Stimulated activated memory B cell treated with anti-CD40 and anti-IgM and Interleukin-4, amounts not matched to agents 10 μg/mL and 1 μg/mL and 100 μg/mL, for 72 hours (primary cell): ENCODE measurements at regions not wholly inside any gene's neighbourhood (a gene's known extent, or its start where the extent isn't known, plus 50 kb on each side); places are given as distances from the start of the nearest gene placed in this dataset.
"Not testable (repeated sequence)": the region's sequence is repeated elsewhere in the genome, so short reads cannot be mapped to it uniquely, and the experiment has no call there.

Source experiments
- ATAC-seq: fragments of 150-1000 bp; cut with Tn5 transposase; 2 replicates; pipeline ENCODE4 v1.10.0; 2021
- H3K27ac Mint-ChIP-seq: one replicate; pipeline ENCODE4 v1.8.0; 2022; ENCODE audit warnings: mild to moderate bottlenecking, mixed read lengths
- H3K27me3 Mint-ChIP-seq: one replicate; pipeline ENCODE4 v1.8.0; 2022; ENCODE audit warnings: mixed read lengths
- H3K36me3 Mint-ChIP-seq: one replicate; pipeline ENCODE4 v1.8.0; 2022; ENCODE audit warnings: mixed read lengths
- H3K4me1 Mint-ChIP-seq: one replicate; pipeline ENCODE4 v1.8.0; 2022; ENCODE audit warnings: mixed read lengths
- H3K4me3 Mint-ChIP-seq: one replicate; pipeline ENCODE4 v1.8.0; 2022; ENCODE audit warnings: mild to moderate bottlenecking, moderate library complexity, mixed read lengths
- H3K9me3 Mint-ChIP-seq: one replicate; pipeline ENCODE4 v1.8.0; 2022; ENCODE audit warnings: mixed read lengths

DNA sequence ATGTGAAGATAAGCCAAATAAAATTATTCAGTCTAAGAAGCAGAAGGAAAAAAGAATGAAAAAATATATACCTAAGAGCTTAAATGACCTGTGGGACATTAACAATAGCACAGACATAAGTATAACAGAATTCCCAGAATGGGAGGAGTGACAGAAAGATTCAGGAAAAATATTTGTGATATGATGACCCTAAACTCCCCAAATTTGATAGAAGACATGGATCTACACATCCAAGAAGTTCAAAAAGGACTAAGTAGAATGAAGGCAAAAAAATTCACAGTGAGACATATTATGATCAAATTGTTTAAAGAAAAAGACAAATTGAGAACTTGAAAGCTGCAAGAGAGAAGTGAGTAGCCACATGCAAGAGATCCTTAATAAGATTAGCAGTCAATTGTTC is 211.4 kb upstream of the OR4E1 start:
- Mint-ChIP-seq H3K4me1 (no peaks in the 10 kb centered on the region), H3K27ac (no peak overlapping the region), H3K9me3 (no peaks in the 10 kb centered on the region), H3K36me3 (no peaks in the 10 kb centered on the region), H3K27me3 (peaks cover 56% of the 10 kb centered on the region), H3K4me3 (no peak overlapping the region)
- no peak for ATAC-seq

DNA sequence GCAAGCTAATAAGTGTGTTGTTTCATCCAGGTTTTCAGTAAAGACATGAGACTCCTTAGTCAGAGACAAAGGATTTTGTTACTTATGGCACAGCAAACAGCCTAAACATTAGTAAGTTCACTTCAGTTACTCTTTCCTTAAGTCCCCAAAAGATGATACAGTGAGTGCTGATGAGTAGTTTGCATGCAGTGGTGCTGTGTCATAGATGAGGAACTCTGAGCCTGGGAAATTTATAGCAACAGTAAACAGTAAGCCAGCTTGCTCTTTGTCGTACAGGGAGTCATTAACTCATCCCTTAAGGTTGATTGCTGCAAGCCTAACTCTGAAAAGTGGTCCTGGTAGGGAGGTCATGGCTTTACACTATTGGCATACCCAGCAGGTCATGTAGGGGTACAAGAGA is 208.6 kb upstream of the OR4E1 start:
- H3K36me3 Mint-ChIP-seq, result no peaks in the 10 kb centered on the region
- peaks cover 42% of the 10 kb centered on the region for H3K27me3 Mint-ChIP-seq

DNA sequence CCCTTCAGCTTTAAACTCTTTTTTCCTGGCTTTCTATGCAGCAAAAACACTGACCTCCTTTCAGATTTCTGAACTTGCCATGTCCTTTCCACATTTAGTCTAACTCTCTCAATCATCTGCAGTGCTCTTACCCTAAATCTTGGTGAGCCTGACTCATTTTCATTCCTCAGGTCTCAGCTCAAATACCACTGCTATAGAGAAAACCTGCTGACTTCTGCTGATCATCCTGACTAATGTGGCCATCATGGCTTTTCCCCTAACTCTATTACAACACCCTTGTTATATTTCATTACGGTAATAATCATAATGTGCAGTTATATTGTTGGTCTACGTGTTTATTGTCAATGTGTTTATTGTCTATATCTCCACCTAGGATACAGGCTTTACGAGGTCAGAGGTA is 207.3 kb upstream of the OR4E1 start:
- Mint-ChIP-seq H3K9me3 (no peaks in the 10 kb centered on the region), H3K36me3 (no peaks in the 10 kb centered on the region), H3K27ac (no peak overlapping the region), H3K27me3 (peaks cover 51% of the 10 kb centered on the region), H3K4me1 (no peaks in the 10 kb centered on the region), H3K4me3 (no peak overlapping the region)
- ATAC-seq, result no peak

More for the DNA sequence above, 208.6 kb upstream of the OR4E1 start:
- no peaks in the 10 kb centered on the region for H3K9me3 Mint-ChIP-seq
- H3K4me3 Mint-ChIP-seq, result no peak overlapping the region
- no peak overlapping the region for H3K27ac Mint-ChIP-seq
- H3K4me1 Mint-ChIP-seq, result no peaks in the 10 kb centered on the region
- no peak for ATAC-seq

DNA sequence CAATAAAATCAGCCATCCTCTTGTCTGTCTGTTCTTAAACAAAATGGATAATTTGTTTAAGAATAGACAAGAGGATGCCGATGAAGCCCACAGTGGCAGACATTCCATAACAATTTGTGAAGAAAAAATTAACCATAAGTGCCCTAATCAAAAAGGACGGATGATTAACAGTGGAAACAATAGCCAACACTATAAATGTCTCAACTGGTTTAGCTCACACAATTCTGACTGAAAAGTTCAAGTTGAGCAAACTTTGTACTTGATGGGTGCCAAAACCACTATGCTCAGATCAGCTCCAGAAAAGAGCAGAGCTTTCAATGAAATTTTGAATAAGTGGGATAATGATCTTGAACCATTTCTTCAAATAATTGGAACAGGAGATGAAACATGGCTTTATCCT is 202.2 kb upstream of the OR4E1 start:
- Mint-ChIP-seq H3K4me1 (no peaks in the 10 kb centered on the region), H3K27ac (no peak overlapping the region), H3K36me3 (no peaks in the 10 kb centered on the region), H3K9me3 (no peaks in the 10 kb centered on the region), H3K4me3 (no peak overlapping the region), H3K27me3 (peaks cover 42% of the 10 kb centered on the region)
- ATAC-seq, result no peak

DNA sequence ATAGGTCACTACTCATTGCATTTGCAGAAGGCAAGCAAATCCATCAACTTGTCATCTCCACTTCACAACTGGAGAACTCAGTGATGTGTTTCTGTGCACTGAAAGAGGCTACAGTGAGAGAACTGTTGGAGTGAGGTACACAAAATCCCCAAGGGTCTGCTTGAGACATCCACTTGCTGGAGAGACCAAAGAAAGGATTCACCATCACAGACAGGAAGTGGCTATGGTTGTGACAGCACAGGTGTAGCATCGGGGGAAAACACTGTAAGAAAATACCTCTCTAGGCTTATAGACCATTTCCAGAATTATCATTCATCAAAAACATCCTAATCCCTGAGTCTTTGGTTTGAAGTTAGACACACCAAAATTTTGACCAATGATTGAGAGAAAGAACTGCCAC is 201.3 kb upstream of the OR4E1 start:
- H3K4me3 Mint-ChIP-seq, result no peak overlapping the region
- ATAC-seq, result no peak

DNA sequence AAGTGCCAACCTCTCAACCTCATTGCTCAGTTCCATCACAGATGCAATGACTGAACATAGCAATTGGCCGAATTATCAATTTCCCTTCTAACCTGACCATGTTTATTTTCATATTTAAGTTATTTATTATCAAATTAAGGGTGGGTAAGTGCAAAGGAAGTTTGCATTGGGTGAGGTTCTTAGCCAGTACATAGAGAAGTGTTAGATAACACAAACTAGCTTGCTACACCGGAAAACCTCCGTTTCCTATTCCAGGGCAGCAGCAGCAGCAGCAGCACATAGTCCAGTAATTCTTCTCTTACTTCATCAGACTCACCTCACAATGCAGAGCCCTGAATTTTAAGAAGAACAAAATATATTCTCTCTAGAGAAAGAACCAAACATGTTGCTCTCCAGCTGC is 200.5 kb upstream of the OR4E1 start:
- H3K27me3 Mint-ChIP-seq, result peaks cover 47% of the 10 kb centered on the region
- no peaks in the 10 kb centered on the region for H3K4me1 Mint-ChIP-seq
- no peak overlapping the region for H3K27ac Mint-ChIP-seq
- H3K36me3 Mint-ChIP-seq, result peaks cover 6% of the 10 kb centered on the region
- ATAC-seq, result no peak
- H3K4me3 Mint-ChIP-seq, result no peak overlapping the region
- H3K9me3 Mint-ChIP-seq, result peaks cover 4% of the 10 kb centered on the region

More for the DNA sequence above, 201.3 kb upstream of the OR4E1 start:
- Mint-ChIP-seq H3K4me1 (no peaks in the 10 kb centered on the region), H3K27me3 (peaks cover 45% of the 10 kb centered on the region), H3K9me3 (peaks cover 4% of the 10 kb centered on the region), H3K27ac (no peak overlapping the region), H3K36me3 (peaks cover 5% of the 10 kb centered on the region)

DNA sequence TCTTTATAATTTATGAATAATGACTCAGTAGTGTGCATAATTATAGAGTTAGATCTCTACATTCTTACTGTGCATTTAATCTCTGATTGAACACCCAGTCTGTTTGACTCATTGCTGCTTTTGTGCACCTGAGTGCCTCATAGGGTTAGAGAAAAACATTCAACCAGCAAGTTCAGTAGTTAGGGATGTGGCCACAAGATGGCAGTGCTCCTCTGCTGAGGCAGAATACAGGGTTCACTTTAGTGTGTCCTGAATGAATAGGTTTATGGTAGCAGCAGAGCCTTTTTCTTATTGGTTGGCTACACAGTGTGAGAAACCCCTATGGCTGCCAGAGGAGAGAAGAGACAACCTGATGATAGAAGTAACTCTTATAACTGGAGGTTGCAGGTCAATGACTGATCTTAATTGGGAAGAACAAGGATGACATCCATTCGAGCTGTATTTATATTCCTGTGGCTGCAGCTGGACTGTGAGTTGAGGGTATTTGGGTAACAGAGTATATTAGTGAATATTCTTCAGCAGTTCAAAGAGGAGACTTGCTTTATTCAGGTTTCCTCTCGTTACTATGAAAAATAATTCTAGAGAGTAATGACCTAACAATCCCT is 194.9 kb upstream of the OR4E1 start:
- peak; percentile 63 for ATAC-seq
- Mint-ChIP-seq H3K9me3 (peaks cover 4% of the 10 kb centered on the region), H3K36me3 (peaks cover 6% of the 10 kb centered on the region), H3K4me3 (no peak overlapping the region), H3K27me3 (peaks cover 38% of the 10 kb centered on the region), H3K4me1 (no peaks in the 10 kb centered on the region), H3K27ac (no peak overlapping the region)

DNA sequence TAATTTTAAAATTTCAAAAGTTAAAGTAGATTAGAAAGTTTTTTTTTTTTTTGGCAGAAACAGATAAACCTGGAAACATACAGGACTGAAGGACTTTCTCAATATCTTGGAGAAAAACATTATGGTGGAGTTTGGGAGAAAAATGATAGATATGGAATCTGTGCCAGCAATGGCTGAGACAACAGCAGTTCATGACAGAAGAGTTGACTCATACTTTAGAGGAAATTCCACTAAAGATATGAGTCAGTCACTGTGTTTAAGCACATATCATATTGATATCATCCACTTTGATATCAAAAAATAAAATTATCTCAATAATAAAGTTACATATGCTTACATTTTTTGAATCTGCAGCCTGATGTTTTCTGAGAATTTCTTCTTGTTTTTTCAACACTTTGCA is 193.9 kb upstream of the OR4E1 start:
- peaks cover 4% of the 10 kb centered on the region for H3K9me3 Mint-ChIP-seq
- no peaks in the 10 kb centered on the region for H3K4me1 Mint-ChIP-seq
- peaks cover 6% of the 10 kb centered on the region for H3K36me3 Mint-ChIP-seq
- H3K4me3 Mint-ChIP-seq, result no peak overlapping the region
- no peak for ATAC-seq
- H3K27me3 Mint-ChIP-seq, result peaks cover 28% of the 10 kb centered on the region
- H3K27ac Mint-ChIP-seq, result no peak overlapping the region

DNA sequence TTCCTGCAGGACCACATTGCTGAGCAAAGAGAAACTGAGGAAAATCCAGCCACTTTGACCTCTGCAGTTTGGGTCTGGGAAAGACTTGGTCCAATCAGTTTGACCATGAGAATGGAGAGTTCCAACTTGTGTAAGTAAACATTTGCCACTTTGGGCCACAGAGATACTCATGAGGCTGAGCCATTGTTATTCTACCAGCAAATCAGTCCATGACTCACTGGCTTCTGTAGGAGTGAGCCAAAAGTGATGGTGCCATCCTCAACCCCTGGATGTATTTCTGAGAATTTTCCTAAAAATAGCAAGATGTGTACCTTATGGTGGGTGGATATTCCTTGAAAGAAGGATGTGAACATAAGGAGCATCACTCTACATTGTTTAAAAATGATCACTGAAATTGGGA is 192.9 kb upstream of the OR4E1 start:
- Mint-ChIP-seq H3K27ac (no peak overlapping the region), H3K9me3 (peaks cover 4% of the 10 kb centered on the region), H3K36me3 (peaks cover 6% of the 10 kb centered on the region), H3K27me3 (peaks cover 18% of the 10 kb centered on the region), H3K4me3 (no peak overlapping the region), H3K4me1 (no peaks in the 10 kb centered on the region)
- ATAC-seq, result no peak

DNA sequence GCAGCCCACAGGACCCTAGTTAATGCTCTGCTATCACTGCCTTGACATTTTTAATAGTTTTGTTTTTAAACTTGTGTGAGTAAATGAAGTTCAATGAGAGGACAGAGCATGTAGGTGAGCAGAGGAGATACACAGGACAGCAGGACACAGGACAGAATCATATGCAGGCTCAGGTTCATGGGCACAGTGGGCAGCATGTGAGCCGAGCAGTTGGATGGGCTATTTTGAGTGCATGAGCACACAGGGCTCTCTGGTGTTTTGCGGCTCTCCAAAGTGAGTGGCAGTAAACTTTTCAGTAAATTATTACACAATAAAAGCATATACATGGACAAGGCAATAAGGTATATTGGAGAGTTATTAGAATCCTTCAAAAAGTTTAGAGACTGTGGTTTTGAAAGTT is 189.7 kb upstream of the OR4E1 start:
- no peak overlapping the region for H3K4me3 Mint-ChIP-seq
- H3K36me3 Mint-ChIP-seq, result no peaks in the 10 kb centered on the region
- no peak for ATAC-seq
- H3K9me3 Mint-ChIP-seq, result no peaks in the 10 kb centered on the region
- no peak overlapping the region for H3K27ac Mint-ChIP-seq
- peaks cover 32% of the 10 kb centered on the region for H3K27me3 Mint-ChIP-seq
- H3K4me1 Mint-ChIP-seq, result no peaks in the 10 kb centered on the region

DNA sequence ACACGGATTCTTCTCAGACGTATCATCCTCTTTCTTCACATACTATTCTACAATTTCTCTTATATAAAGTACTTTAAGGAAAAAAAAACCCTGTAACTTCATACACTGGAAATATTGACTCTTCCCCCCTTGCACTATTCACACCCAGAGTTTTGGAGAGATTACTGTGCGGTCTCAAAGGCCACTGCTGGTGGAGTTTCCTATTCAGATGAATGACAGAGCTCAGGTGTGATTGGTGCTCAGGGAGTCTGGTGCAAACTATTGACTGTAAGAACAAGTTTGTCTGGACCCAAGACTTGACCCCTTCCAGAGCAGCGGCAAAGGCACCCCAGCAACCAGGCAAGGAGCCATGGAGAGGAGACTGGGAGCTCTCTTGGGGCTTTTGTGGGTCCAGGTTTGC is 187.5 kb upstream of the OR4E1 start:
- Mint-ChIP-seq H3K4me1 (no peaks in the 10 kb centered on the region), H3K36me3 (no peaks in the 10 kb centered on the region), H3K27me3 (peaks cover 39% of the 10 kb centered on the region), H3K9me3 (no peaks in the 10 kb centered on the region), H3K27ac (no peak overlapping the region), H3K4me3 (no peak overlapping the region)
- no peak for ATAC-seq

DNA sequence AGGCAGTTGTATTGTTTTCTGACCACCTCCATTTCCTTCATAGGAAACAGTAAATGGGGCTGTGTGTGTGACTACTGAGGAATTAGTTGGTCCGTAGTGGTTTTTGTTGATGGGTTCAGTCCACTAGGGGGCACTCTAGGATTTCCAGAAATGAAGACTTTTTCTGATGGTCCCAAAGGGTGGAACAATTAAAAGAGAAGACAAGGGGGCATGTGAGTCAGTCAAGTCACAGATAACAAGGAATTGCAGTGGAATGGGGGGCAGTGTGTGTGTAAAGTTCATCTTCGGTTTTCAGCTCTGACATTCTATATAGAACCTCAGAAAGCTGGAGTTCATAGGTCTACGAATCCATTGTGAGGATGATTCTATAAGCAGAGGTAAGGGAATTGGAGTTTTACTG is 186.6 kb upstream of the OR4E1 start:
- Mint-ChIP-seq H3K36me3 (no peaks in the 10 kb centered on the region), H3K9me3 (no peaks in the 10 kb centered on the region), H3K27me3 (peaks cover 39% of the 10 kb centered on the region), H3K4me3 (no peak overlapping the region), H3K4me1 (no peaks in the 10 kb centered on the region), H3K27ac (no peak overlapping the region)
- no peak for ATAC-seq

DNA sequence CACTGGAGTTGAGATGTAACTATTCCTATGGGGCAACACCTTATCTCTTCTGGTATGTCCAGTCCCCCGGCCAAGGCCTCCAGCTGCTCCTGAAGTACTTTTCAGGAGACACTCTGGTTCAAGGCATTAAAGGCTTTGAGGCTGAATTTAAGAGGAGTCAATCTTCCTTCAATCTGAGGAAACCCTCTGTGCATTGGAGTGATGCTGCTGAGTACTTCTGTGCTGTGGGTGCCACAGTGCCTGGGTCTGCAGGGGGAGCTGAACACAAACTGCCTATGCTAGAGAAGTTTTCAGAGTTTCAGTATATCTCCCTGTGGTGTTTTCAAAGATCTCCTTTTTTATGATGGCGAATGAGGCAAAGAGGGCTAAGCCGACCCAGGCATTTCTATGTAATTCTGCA is 179.2 kb upstream of the OR4E1 start:
- Mint-ChIP-seq H3K27ac (no peak overlapping the region), H3K4me3 (no peak overlapping the region), H3K9me3 (no peaks in the 10 kb centered on the region), H3K27me3 (peaks cover 32% of the 10 kb centered on the region), H3K4me1 (no peaks in the 10 kb centered on the region), H3K36me3 (no peaks in the 10 kb centered on the region)
- no peak for ATAC-seq

DNA sequence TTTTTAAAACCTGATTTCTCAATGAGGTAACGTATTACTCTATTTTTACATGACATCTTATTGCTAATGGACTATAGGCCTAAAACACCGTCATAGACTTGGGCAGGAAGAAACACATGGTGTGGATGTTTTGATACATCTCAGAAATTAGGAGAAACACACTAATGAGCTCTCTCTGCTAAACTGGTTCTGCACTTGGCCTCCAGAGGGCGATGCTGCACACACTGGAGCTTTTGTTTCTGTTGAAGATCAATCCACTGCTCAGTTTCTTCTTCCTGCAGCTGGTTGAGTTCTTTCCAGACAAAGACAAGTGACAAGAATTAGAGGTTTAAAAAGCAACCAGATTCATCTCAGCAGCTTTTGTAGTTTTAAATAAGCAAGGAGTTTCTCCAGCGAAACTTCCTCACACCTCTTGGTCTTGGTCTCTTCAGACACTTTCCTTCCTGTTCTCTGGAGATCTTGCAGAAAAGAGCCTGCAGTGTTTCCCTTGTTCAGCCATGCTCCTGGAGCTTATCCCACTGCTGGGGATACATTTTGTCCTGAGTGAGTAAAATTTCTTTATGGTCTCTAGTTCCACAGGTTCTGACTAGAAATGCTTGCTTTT is 178.5 kb upstream of the OR4E1 start:
- no peaks in the 10 kb centered on the region for H3K4me1 Mint-ChIP-seq
- ATAC-seq, result peak; percentile 57
- no peaks in the 10 kb centered on the region for H3K36me3 Mint-ChIP-seq
- no peak overlapping the region for H3K27ac Mint-ChIP-seq
- no peak overlapping the region for H3K4me3 Mint-ChIP-seq
- H3K27me3 Mint-ChIP-seq, result peaks cover 31% of the 10 kb centered on the region
- no peaks in the 10 kb centered on the region for H3K9me3 Mint-ChIP-seq

DNA sequence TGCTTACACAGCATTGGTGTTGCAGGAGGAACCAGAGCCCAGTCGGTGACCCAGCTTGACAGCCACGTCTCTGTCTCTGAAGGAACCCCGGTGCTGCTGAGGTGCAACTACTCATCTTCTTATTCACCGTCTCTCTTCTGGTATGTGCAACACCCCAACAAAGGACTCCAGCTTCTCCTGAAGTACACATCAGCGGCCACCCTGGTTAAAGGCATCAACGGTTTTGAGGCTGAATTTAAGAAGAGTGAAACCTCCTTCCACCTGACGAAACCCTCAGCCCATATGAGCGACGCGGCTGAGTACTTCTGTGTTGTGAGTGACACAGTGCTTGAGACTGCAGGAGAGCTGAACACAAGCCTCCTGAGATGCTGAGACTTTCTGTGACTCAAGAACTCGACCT is 173.3 kb upstream of the OR4E1 start:
- not testable (repeated sequence) for H3K27ac Mint-ChIP-seq, H3K9me3 Mint-ChIP-seq, H3K36me3 Mint-ChIP-seq, H3K4me3 Mint-ChIP-seq, ATAC-seq, H3K4me1 Mint-ChIP-seq
- H3K27me3 Mint-ChIP-seq, result peaks cover 48% of the 10 kb centered on the region

DNA sequence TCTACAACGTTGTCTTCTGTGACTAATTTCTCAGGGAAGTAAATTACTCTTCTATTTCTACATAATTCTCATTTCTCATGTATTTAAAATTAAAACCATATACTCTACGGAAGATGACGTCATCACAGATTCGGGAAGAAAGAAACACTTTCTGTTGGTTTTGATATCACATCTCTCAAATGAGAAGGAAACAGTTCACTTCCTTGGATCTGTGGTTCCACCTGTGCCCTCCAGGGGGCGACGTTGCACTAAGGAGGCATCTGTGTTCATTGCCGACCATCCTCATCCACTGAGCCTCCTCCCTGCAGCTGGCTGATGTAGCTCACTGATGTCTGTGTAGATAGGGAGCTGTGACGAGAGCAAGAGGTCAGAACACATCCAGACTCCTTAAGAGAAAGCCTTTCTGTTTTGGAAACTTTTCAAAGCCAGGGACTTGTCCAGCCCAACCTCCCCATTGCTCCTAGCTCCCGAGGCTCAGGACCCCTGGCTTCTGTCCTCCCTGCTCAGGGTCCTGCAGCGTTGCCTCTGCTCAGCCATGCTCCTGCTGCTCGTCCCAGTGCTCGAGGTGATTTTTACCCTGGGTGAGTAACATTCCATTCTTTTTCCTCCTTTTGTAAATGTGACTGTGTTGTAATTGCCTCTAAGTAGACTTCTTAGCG is 172.7 kb upstream of the OR4E1 start:
- Mint-ChIP-seq H3K9me3 (no peaks in the 10 kb centered on the region), H3K4me3 (no peak overlapping the region), H3K27me3 (peaks cover 48% of the 10 kb centered on the region), H3K27ac (no peak overlapping the region), H3K4me1 (peaks cover 7% of the 10 kb centered on the region), H3K36me3 (no peaks in the 10 kb centered on the region)
- no peak for ATAC-seq
